ENCODE measurements at regions not wholly inside any gene's neighbourhood (a gene's known extent, or its start where the extent isn't known, plus 50 kb on each side); places are given as distances from the start of the nearest gene placed in this dataset.

GRCh38 chr4:41366911-41367517 lies 110.3 kb downstream of the UCHL1 start:
- H3K9ac ChIP-seq (ENCODE audit: control insufficient read depth, insufficient read depth, low read length): no peak overlapping the region
- in situ Hi-C loops (cut with MboI): no loop called here

GRCh38 chr4:41369680-41370079 lies 113.0 kb downstream of the UCHL1 start:
- intact Hi-C loops (cut with micrococcal nuclease; ENCODE audit: unreplicated experiment) (no loop called here), in situ Hi-C loops (cut with MboI) (no loop called here)
- no peak overlapping the region for H3K27ac ChIP-seq (ENCODE audit: control insufficient read depth, insufficient read depth)
- POLR2A ChIA-PET: no interaction called here
- H3K4me1 ChIP-seq (ENCODE audit: control insufficient read depth, insufficient read depth, low read length): no peaks in the 10 kb centered on the region
- WGBS (ENCODE audit: insufficient coverage, insufficient replicate concordance, low lambda C conversion rate, missing lambda C conversion rate): 22% methylated on average over 4 of the region's 4 CpGs
- DNase-seq (ENCODE audit: low read depth, low spot score): no peak
- H3K36me3 ChIP-seq (ENCODE audit: control insufficient read depth in 2 of 2, insufficient read depth in 2 of 2, low read length in 1 of 2): no peaks in the 10 kb centered on the region
- ATAC-seq: no peak
- no peak for FAIRE-seq
- BruUV-seq (replicated peaks): no TSS peak
- no peaks in the 10 kb centered on the region for H3K9me3 ChIP-seq (replicated peaks; ENCODE audit: control insufficient read depth, insufficient read depth, low read length)
- H3K79me2 ChIP-seq (ENCODE audit: control insufficient read depth, insufficient read depth, low read length): no peaks in the 10 kb centered on the region
- no peak overlapping the region for H3K4me3 ChIP-seq
- no peaks in the 10 kb centered on the region; a peak in 1 of 4 replicates for H3K27me3 ChIP-seq (replicated peaks in 1 of 2; ENCODE audit: control insufficient read depth in 2 of 2, insufficient read depth in 2 of 2, low read length in 1 of 2)
- CTCF ChIA-PET: no interaction called here
- RAD21 ChIA-PET (ENCODE audit: unreplicated experiment): no interaction called here
- H3K4me2 ChIP-seq (ENCODE audit: control insufficient read depth, insufficient read depth): no peak overlapping the region
- SMC1A ChIA-PET (ENCODE audit: uncharacterized antibody, unreplicated experiment): no interaction called here
- H4K20me1 ChIP-seq (ENCODE audit: control insufficient read depth, insufficient read depth): no peaks in the 10 kb centered on the region
- H2AFZ ChIP-seq (ENCODE audit: control insufficient read depth, low read depth, low read length): no peak overlapping the region
- no peak overlapping the region for H3K9ac ChIP-seq (ENCODE audit: control insufficient read depth, insufficient read depth, low read length)
- TF ChIP-seq MTA3 (IDR thresholded peaks at IDR 0.05; ENCODE audit: borderline replicate concordance, low read length) (no peak), ZNF687 (IDR thresholded peaks at IDR 0.05) (no peak), NFXL1 (IDR thresholded peaks at IDR 0.05; ENCODE audit: borderline replicate concordance) (no peak), ASH2L (IDR thresholded peaks at IDR 0.05; ENCODE audit: borderline replicate concordance, low read depth) (no peak), MEF2B (IDR thresholded peaks at IDR 0.05; ENCODE audit: partially characterized antibody, poor library complexity, severe bottlenecking) (no peak), CHD1 (IDR thresholded peaks at IDR 0.05; ENCODE audit: low read depth, low read length) (no peak)

More at GRCh38 chr4:41366911-41367517, 110.3 kb downstream of the UCHL1 start:
- POLR2A ChIA-PET: no interaction called here
- FAIRE-seq: no peak
- WGBS (ENCODE audit: insufficient coverage, insufficient replicate concordance, low lambda C conversion rate, missing lambda C conversion rate): 5% methylated on average over 3 of the region's 4 CpGs
- no peak overlapping the region for H2AFZ ChIP-seq (ENCODE audit: control insufficient read depth, low read depth, low read length)
- H3K4me1 ChIP-seq (ENCODE audit: control insufficient read depth, insufficient read depth, low read length): no peaks in the 10 kb centered on the region
- SMC1A ChIA-PET (ENCODE audit: uncharacterized antibody, unreplicated experiment): no interaction called here
- no peak for ATAC-seq
- no peaks in the 10 kb centered on the region for H3K9me3 ChIP-seq (replicated peaks; ENCODE audit: control insufficient read depth, insufficient read depth, low read length)
- intact Hi-C loops (cut with micrococcal nuclease; ENCODE audit: unreplicated experiment): no loop called here
- H3K4me2 ChIP-seq (ENCODE audit: control insufficient read depth, insufficient read depth): no peak overlapping the region
- RAD21 ChIA-PET (ENCODE audit: unreplicated experiment): no interaction called here
- no peak for DNase-seq (ENCODE audit: low read depth, low spot score)
- no TSS peak for BruUV-seq (replicated peaks)
- H3K27ac ChIP-seq (ENCODE audit: control insufficient read depth, insufficient read depth): no peak overlapping the region
- H4K20me1 ChIP-seq (ENCODE audit: control insufficient read depth, insufficient read depth): no peaks in the 10 kb centered on the region
- H3K79me2 ChIP-seq (ENCODE audit: control insufficient read depth, insufficient read depth, low read length): no peaks in the 10 kb centered on the region
- no peak for TF ChIP-seq KDM1A (IDR thresholded peaks at IDR 0.05; ENCODE audit: borderline replicate concordance)
- no peak for TF ChIP-seq IRF4 (IDR thresholded peaks at IDR 0.05; ENCODE audit: low read depth, low read length)
- no peak for TF ChIP-seq MEF2B (IDR thresholded peaks at IDR 0.05; ENCODE audit: partially characterized antibody, poor library complexity, severe bottlenecking)
- no peak for TF ChIP-seq EZH2 (IDR thresholded peaks at IDR 0.05; ENCODE audit: borderline replicate concordance, control insufficient read depth, low read depth, low read length)
- TF ChIP-seq, protein P1, sequence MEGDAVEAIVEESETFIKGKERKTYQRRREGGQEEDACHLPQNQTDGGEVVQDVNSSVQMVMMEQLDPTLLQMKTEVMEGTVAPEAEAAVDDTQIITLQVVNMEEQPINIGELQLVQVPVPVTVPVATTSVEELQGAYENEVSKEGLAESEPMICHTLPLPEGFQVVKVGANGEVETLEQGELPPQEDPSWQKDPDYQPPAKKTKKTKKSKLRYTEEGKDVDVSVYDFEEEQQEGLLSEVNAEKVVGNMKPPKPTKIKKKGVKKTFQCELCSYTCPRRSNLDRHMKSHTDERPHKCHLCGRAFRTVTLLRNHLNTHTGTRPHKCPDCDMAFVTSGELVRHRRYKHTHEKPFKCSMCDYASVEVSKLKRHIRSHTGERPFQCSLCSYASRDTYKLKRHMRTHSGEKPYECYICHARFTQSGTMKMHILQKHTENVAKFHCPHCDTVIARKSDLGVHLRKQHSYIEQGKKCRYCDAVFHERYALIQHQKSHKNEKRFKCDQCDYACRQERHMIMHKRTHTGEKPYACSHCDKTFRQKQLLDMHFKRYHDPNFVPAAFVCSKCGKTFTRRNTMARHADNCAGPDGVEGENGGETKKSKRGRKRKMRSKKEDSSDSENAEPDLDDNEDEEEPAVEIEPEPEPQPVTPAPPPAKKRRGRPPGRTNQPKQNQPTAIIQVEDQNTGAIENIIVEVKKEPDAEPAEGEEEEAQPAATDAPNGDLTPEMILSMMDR (IDR thresholded peaks at IDR 0.05 in 2 of 3, conservative IDR thresholded peaks at IDR 0.05 in 1 of 3; ENCODE audit: control insufficient read depth in 2 of 3, extremely low read depth in 1 of 3, insufficient read depth in 1 of 3, low read depth in 3 of 3, low read length in 3 of 3): no peak
- CTCF ChIA-PET: no interaction called here
- H3K36me3 ChIP-seq (ENCODE audit: control insufficient read depth in 2 of 2, insufficient read depth in 2 of 2, low read length in 1 of 2): no peaks in the 10 kb centered on the region
- no peak overlapping the region for H3K4me3 ChIP-seq
- no peaks in the 10 kb centered on the region; a peak in 1 of 4 replicates for H3K27me3 ChIP-seq (replicated peaks in 1 of 2; ENCODE audit: control insufficient read depth in 2 of 2, insufficient read depth in 2 of 2, low read length in 1 of 2)
